B cell (primary cell): ENCODE measurements at regions not wholly inside any gene's neighbourhood (a gene's known extent, or its start where the extent isn't known, plus 50 kb on each side); places are given as distances from the start of the nearest gene placed in this dataset.

ENCODE experiments used
- EZH2 ChIP-seq: IDR thresholded peaks from 2 replicates; pipeline ENCODE4 v1.6.1; 2012; ENCODE audit warnings: borderline replicate concordance, low read depth, mild to moderate bottlenecking, moderate library complexity, low read length; ENCODE audit not compliant: insufficient read depth, poor library complexity, severe bottlenecking
- TF ChIP-seq, protein P1 (sequence below): fragments of 200-600 bp; IDR thresholded peaks from one replicate; pipeline ENCODE4 v1.8.0; 2022; ENCODE audit warnings: antibody characterized with exemption, mild to moderate bottlenecking

DNA sequence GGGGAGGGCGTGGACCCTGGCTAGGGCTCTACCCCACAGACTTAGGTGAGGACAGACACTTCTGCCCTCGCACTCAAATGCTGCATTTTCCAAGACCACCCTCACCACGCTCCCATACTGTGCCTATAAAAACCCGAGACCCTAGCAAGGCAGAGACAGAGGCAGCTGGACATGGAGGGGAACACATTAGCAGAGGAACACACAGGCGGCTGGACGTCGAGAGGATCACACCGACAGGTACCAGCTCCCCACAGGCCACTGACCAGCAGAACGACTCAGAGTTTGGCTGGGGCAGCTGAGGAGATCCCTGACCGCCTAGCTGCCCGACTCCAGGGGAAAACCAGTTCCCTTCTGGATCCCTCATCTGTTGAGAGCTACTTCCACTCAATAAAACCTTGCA, 338.2 kb upstream of the SMIM30 start:
- TF ChIP-seq, protein P1, sequence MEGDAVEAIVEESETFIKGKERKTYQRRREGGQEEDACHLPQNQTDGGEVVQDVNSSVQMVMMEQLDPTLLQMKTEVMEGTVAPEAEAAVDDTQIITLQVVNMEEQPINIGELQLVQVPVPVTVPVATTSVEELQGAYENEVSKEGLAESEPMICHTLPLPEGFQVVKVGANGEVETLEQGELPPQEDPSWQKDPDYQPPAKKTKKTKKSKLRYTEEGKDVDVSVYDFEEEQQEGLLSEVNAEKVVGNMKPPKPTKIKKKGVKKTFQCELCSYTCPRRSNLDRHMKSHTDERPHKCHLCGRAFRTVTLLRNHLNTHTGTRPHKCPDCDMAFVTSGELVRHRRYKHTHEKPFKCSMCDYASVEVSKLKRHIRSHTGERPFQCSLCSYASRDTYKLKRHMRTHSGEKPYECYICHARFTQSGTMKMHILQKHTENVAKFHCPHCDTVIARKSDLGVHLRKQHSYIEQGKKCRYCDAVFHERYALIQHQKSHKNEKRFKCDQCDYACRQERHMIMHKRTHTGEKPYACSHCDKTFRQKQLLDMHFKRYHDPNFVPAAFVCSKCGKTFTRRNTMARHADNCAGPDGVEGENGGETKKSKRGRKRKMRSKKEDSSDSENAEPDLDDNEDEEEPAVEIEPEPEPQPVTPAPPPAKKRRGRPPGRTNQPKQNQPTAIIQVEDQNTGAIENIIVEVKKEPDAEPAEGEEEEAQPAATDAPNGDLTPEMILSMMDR: no peak
- no peak for TF ChIP-seq EZH2
